ENCODE measurements at regions not wholly inside any gene's neighbourhood (a gene's known extent, or its start where the extent isn't known, plus 50 kb on each side); places are given as distances from the start of the nearest gene placed in this dataset.
"Not testable (repeated sequence)": the region's sequence is repeated elsewhere in the genome, so short reads cannot be mapped to it uniquely, and the experiment has no call there.

DNA sequence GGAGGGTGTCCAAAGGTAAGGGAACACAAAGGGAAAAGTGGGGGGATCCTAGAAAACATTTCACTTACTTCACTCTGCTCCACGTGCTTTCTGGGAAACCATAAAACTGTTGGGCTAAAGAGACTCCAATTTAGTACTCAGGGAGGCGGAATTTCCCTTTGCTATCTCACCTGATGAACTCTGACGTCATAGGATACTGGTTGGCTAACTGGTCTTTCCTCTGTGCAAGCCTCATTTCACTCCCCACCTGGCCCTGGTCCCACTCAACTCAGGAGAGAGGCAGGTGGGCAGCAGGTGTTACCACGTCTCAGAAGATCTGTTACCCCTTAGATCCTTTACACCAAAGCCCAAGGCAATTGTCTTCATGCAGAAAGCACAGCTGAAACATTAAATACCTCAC is 51.8 kb upstream of the PMAIP1 start:
- TF ChIP-seq, protein P1, sequence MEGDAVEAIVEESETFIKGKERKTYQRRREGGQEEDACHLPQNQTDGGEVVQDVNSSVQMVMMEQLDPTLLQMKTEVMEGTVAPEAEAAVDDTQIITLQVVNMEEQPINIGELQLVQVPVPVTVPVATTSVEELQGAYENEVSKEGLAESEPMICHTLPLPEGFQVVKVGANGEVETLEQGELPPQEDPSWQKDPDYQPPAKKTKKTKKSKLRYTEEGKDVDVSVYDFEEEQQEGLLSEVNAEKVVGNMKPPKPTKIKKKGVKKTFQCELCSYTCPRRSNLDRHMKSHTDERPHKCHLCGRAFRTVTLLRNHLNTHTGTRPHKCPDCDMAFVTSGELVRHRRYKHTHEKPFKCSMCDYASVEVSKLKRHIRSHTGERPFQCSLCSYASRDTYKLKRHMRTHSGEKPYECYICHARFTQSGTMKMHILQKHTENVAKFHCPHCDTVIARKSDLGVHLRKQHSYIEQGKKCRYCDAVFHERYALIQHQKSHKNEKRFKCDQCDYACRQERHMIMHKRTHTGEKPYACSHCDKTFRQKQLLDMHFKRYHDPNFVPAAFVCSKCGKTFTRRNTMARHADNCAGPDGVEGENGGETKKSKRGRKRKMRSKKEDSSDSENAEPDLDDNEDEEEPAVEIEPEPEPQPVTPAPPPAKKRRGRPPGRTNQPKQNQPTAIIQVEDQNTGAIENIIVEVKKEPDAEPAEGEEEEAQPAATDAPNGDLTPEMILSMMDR (conservative IDR thresholded peaks at IDR 0.05; ENCODE audit: low read depth, low read length) = no peak
- no peak for DNase-seq (ENCODE audit: low read depth)
- H3K4me3 ChIP-seq (ENCODE audit: low read depth, low read length) = no peak overlapping the region

DNA sequence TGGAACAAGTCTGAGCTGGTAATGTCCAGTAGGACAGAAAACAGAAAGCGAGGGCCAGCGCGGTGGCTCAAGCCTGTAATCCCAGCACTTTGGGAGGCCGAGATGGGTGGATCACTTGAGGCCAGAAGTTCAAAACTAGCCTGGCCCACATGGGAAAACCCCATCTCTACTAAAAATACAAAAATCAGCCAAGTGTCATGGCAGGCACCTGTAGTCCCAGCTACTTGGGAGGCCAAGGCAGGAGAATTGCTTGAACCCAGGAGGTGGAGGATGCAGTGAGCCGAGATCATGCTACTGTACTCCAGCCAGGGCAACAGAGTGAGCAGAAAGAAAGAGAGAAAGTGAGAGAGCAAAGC is 52.3 kb upstream of the PMAIP1 start:
- DNase-seq (ENCODE audit: low read depth); H3K4me3 ChIP-seq (ENCODE audit: low read depth, low read length): not testable (repeated sequence)

DNA sequence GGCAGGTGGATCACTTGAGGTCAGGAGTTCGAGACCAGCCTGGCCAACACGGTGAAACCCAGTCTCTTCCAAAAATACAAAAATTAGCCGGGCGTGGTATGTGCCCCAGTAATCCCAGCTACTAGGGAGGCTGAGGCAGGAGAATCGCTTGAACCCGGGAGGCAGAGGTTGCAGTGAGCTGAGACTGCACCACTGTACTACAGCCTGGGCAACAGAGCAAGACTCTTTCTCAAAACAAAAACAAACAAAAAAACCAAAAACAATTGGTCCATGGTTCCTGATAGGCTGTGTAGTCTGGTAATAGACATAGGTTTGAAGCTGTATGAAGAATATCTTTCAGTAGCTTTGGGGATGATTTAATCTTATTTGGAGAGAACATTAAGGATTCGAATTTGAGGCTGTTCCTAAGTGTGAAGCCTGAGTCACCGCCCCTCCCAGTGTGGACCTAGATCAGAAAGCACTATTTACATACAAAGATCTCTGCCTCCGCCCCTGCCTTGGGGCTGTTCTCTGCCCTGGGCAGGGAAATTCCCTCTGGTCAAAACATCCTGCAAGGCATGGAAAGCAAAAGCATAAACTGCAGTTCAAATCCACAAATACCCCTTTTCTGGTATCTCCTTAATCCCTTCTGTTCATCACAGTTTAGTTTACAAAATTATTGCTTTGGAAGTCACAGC is 52.8 kb upstream of the PMAIP1 start:
- H3K4me3 ChIP-seq (ENCODE audit: low read depth, low read length) = no peak overlapping the region
- TF ChIP-seq, protein P1 (conservative IDR thresholded peaks at IDR 0.05; ENCODE audit: low read depth, low read length) = no peak
- DNase-seq (ENCODE audit: low read depth) = no peak

DNA sequence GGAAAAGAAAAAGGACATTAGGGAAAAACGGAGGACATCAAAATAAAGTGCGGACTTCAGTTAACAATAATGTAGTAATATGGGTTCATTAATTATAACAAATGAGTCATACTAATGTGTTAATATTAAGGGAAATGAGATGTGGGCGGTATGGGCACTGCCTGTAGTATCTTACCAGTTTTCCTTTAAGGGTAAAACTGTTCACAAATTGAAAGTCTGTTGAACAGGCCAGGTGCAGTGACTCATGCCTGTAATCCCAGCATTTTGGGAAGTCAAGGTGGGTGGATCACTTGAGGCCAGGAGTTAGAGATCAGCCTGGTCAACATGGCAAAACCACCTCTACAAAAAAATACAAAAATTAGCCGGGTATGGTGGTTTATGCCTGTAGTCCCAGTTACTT is 56.8 kb upstream of the PMAIP1 start:
- TF ChIP-seq, protein P1 (conservative IDR thresholded peaks at IDR 0.05; ENCODE audit: low read depth, low read length) = no peak
- H3K4me3 ChIP-seq (ENCODE audit: low read depth, low read length) = no peak overlapping the region
- DNase-seq (ENCODE audit: low read depth) = no peak

DNA sequence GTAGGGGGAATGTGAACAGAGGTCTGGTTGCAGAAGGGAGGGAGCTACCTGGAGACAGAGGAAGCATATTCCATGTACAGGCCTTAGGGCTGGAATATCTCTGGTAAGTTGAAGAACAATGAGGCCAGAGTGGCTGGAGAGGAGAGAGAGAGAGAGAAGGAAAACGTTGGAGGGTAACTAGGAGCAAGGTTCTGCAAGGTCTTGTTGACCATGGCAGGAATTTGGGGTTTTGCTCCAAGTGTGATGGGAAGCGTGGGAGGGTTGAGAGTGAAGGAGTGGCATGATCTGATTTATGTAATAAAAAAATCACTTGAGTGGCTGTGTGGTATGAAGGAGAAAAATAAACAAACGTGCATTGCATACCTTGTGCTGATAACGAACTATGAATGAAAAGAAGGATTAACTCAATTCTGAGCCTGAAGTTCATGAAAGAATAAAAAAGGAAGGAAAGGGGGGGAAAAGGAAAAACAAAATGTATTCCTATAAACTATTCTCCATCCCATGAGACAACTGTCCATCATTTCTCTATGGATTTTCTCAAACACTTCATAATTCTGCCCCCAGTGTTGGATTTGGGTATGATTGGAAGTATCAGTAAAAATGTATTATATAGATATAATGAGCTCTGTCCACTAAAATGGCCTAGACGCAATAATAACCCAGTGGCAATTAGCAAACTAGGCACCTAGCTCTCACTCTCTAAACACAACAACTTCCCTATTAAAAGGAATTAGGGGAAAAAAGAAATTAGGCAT is 59.7 kb upstream of the PMAIP1 start:
- H3K4me3 ChIP-seq (ENCODE audit: low read depth, low read length) = no peak overlapping the region
- TF ChIP-seq, protein P1 (conservative IDR thresholded peaks at IDR 0.05; ENCODE audit: low read depth, low read length) = peak; percentile 15
- no peak for DNase-seq (ENCODE audit: low read depth)

DNA sequence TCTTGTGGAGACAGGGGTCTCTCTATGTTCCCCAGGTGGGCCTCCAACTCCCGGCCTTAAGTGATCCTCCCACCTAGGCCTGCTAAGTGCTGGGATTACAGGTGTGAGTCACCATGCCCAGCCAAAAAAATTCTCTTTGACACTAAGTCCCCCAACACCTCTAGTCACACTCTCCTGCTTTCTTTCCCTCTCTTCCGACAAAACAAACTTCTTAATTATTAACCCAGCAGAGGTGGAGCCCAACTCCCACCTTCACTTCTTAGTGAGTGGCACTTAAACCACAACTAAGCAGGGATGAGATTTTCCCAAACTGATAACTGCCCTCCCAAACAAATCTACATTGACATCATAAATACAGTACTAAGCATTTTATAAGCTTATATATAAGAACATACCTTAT is 60.5 kb upstream of the PMAIP1 start:
- no peak for DNase-seq (ENCODE audit: low read depth)
- TF ChIP-seq, protein P1 (conservative IDR thresholded peaks at IDR 0.05; ENCODE audit: low read depth, low read length) = no peak

DNA sequence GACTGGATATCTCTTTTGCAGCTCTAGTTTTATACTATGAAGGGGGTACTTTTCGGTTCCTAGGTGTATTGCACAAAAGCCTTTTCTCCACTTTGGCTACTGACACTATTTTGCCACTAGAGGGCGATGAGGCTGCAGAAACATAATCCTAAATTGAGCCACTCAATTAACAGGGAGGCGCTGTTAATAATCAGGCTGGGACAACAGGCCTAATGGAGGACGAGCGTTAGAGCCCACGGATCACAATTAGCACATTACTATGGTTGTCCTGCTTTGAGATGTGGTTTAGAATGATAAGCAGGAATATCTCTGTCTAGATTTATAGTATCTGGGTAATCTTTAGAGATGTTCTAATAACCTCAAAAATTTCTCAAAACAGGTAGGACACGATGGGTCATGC is 62.2 kb upstream of the PMAIP1 start:
- TF ChIP-seq, protein P1 (conservative IDR thresholded peaks at IDR 0.05; ENCODE audit: low read depth, low read length) = peak; percentile 96
- DNase-seq (ENCODE audit: low read depth) = no peak

More for the DNA sequence above, 60.5 kb upstream of the PMAIP1 start:
- H3K4me3 ChIP-seq (ENCODE audit: low read depth, low read length) = no peak overlapping the region

More for the DNA sequence above, 62.2 kb upstream of the PMAIP1 start:
- H3K4me3 ChIP-seq (ENCODE audit: low read depth, low read length) = no peak overlapping the region

All from epithelial cell of proximal tubule (primary cell).